ENCODE measurements at regions not wholly inside any gene's neighbourhood (a gene's known extent, or its start where the extent isn't known, plus 50 kb on each side); places are given as distances from the start of the nearest gene placed in this dataset.

GRCh38 chr13:105595471-105595870 lies 940.0 kb downstream of the EFNB2 start:
- DNase-seq = no peak
- intact Hi-C loops (cut with DNase I) = no loop called here

GRCh38 chr13:105591277-105591676 lies 944.2 kb downstream of the EFNB2 start:
- no peak for DNase-seq
- intact Hi-C loops (cut with DNase I) = no loop called here

- intact Hi-C loops (cut with DNase I) = no loop called here
Measured at GRCh38 chr13:105587786-105588185, 947.7 kb downstream of the EFNB2 start.

GRCh38 chr13:105579821-105580710 lies 955.4 kb downstream of the EFNB2 start:
- DNase-seq = no peak
- intact Hi-C loops (cut with DNase I) = no loop called here

More at GRCh38 chr13:105587786-105588185, 947.7 kb downstream of the EFNB2 start:
- no peak for DNase-seq

- intact Hi-C loops (cut with DNase I) = no loop called here
- DNase-seq = no peak
Measured at GRCh38 chr13:105573136-105573535, 962.3 kb downstream of the EFNB2 start.

GRCh38 chr13:105572401-105572800 lies 963.1 kb downstream of the EFNB2 start:
- intact Hi-C loops (cut with DNase I) = no loop called here
- DNase-seq = no peak

GRCh38 chr13:105569816-105570215 lies 965.6 kb downstream of the EFNB2 start:
- intact Hi-C loops (cut with DNase I) = no loop called here
- no peak for DNase-seq

GRCh38 chr13:105567951-105568525 lies 967.4 kb downstream of the EFNB2 start:
- no peak for DNase-seq
- intact Hi-C loops (cut with DNase I) = no loop called here

GRCh38 chr13:105565136-105565727 lies 970.2 kb downstream of the EFNB2 start:
- no peak for DNase-seq
- intact Hi-C loops (cut with DNase I) = no loop called here

GRCh38 chr13:105552078-105552477 lies 983.4 kb downstream of the EFNB2 start:
- no peak for DNase-seq
- intact Hi-C loops (cut with DNase I) = no loop called here

- intact Hi-C loops (cut with DNase I) = no loop called here
- DNase-seq = no peak
Measured at GRCh38 chr13:105547851-105548250, 987.6 kb downstream of the EFNB2 start.

GRCh38 chr13:105545811-105546210 lies 989.7 kb downstream of the EFNB2 start:
- DNase-seq = no peak

GRCh38 chr13:105543742-105544141 lies 991.7 kb downstream of the EFNB2 start:
- intact Hi-C loops (cut with DNase I) = no loop called here
- no peak for DNase-seq

More at GRCh38 chr13:105545811-105546210, 989.7 kb downstream of the EFNB2 start:
- intact Hi-C loops (cut with DNase I) = no loop called here

- DNase-seq = no peak
- intact Hi-C loops (cut with DNase I) = no loop called here
Measured at GRCh38 chr13:105541565-105541964, 993.9 kb downstream of the EFNB2 start.

GRCh38 chr13:105538346-105538745 lies 997.1 kb downstream of the EFNB2 start:
- intact Hi-C loops (cut with DNase I) = no loop called here

GRCh38 chr13:105537113-105537512 lies 998.3 kb downstream of the EFNB2 start:
- DNase-seq = no peak

More at GRCh38 chr13:105538346-105538745, 997.1 kb downstream of the EFNB2 start:
- no peak for DNase-seq

GRCh38 chr13:105530468-105530867 lies 1005.0 kb downstream of the EFNB2 start:
- intact Hi-C loops (cut with DNase I) = no loop called here
- no peak for DNase-seq

More at GRCh38 chr13:105537113-105537512, 998.3 kb downstream of the EFNB2 start:
- intact Hi-C loops (cut with DNase I) = no loop called here

- DNase-seq = no peak
- intact Hi-C loops (cut with DNase I) = no loop called here
Measured at GRCh38 chr13:105527127-105527526, 1008.3 kb downstream of the EFNB2 start.

- intact Hi-C loops (cut with DNase I) = no loop called here
Measured at GRCh38 chr13:105519771-105520170, 1015.7 kb downstream of the EFNB2 start.

GRCh38 chr13:105518086-105518485 lies 1017.4 kb downstream of the EFNB2 start:
- intact Hi-C loops (cut with DNase I) = no loop called here
- DNase-seq = no peak

More at GRCh38 chr13:105519771-105520170, 1015.7 kb downstream of the EFNB2 start:
- DNase-seq = no peak
